PC-3 (cell line): ENCODE measurements at regions not wholly inside any gene's neighbourhood (a gene's known extent, or its start where the extent isn't known, plus 50 kb on each side); places are given as distances from the start of the nearest gene placed in this dataset.

ENCODE experiments used
- EZH2phosphoT487 ChIP-seq: fragments of 300-600 bp; sonication (generic); IDR thresholded peaks from 2 replicates; pipeline ENCODE4 v1.6.1; 2018; ENCODE audit warnings: mild to moderate bottlenecking, antibody characterized with exemption, low read length, borderline replicate concordance
- TF ChIP-seq, protein P1 (sequence below): fragments of 300-600 bp; sonication (generic); conservative IDR thresholded peaks from 2 replicates; pipeline ENCODE4 v1.5.1; 2017; ENCODE audit warnings: antibody characterized with exemption, low read depth, mild to moderate bottlenecking, low read length

GRCh38 chr14:76599559-76600287 is 161.5 kb upstream of the VASH1 start:
- TF ChIP-seq EZH2phosphoT487 = no peak
- TF ChIP-seq, protein P1, sequence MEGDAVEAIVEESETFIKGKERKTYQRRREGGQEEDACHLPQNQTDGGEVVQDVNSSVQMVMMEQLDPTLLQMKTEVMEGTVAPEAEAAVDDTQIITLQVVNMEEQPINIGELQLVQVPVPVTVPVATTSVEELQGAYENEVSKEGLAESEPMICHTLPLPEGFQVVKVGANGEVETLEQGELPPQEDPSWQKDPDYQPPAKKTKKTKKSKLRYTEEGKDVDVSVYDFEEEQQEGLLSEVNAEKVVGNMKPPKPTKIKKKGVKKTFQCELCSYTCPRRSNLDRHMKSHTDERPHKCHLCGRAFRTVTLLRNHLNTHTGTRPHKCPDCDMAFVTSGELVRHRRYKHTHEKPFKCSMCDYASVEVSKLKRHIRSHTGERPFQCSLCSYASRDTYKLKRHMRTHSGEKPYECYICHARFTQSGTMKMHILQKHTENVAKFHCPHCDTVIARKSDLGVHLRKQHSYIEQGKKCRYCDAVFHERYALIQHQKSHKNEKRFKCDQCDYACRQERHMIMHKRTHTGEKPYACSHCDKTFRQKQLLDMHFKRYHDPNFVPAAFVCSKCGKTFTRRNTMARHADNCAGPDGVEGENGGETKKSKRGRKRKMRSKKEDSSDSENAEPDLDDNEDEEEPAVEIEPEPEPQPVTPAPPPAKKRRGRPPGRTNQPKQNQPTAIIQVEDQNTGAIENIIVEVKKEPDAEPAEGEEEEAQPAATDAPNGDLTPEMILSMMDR = no peak
